ENCODE measurements at regions not wholly inside any gene's neighbourhood (a gene's known extent, or its start where the extent isn't known, plus 50 kb on each side); places are given as distances from the start of the nearest gene placed in this dataset.

- Histone ChIP-seq H2BK5ac (ENCODE audit: low read depth, low read length, poor library complexity, severe bottlenecking) (no peak overlapping the region), H3K9ac (ENCODE audit: low read length) (no peak overlapping the region), H2BK12ac (ENCODE audit: low read length in 2 of 2) (no peak overlapping the region), H3K23ac (ENCODE audit: low read length in 2 of 2) (no peak overlapping the region), H3K4me3 (ENCODE audit: insufficient read depth in 1 of 2, low read depth in 1 of 2, low read length in 2 of 2) (no peak overlapping the region), H3K4me2 (ENCODE audit: low read length, poor library complexity, severe bottlenecking) (no peak overlapping the region), H3K79me1 (replicated peaks; ENCODE audit: low read length, poor library complexity, severe bottlenecking) (no peaks in the 10 kb centered on the region), H2BK120ac (ENCODE audit: low read depth, low read length) (no peak overlapping the region), H3K14ac (ENCODE audit: low read length in 2 of 2) (no peak overlapping the region), H2AFZ (ENCODE audit: low read depth, low read length) (no peak overlapping the region), H3K18ac (ENCODE audit: low read depth in 1 of 2, low read length in 2 of 2) (no peak overlapping the region), H2BK15ac (ENCODE audit: low read depth, poor library complexity, severe bottlenecking) (no peak overlapping the region), H3K4me1 (ENCODE audit: control insufficient read depth, insufficient read depth, low read depth, low read length) (no peaks in the 10 kb centered on the region), H3K9me3 (ENCODE audit: control insufficient read depth, low read length) (no peaks in the 10 kb centered on the region), H2AK5ac (ENCODE audit: low read length, severe bottlenecking) (no peak overlapping the region), H3K36me3 (ENCODE audit: control insufficient read depth in 1 of 2, insufficient read depth in 2 of 2, low read depth in 1 of 2, low read length in 2 of 2) (no peaks in the 10 kb centered on the region), H3K4ac (ENCODE audit: low read depth in 1 of 2, low read length in 2 of 2) (no peak overlapping the region), H3K27ac (ENCODE audit: low read length, poor library complexity, severe bottlenecking) (no peak overlapping the region), H4K91ac (ENCODE audit: low read length) (no peak overlapping the region), H4K8ac (ENCODE audit: low read length) (no peak overlapping the region), H3K27me3 (ENCODE audit: control insufficient read depth in 1 of 2, insufficient read depth in 1 of 2, low read length in 2 of 2) (no peaks in the 10 kb centered on the region)
- 69% methylated on average over 2 of the region's 4 CpGs for WGBS
- DNase-seq, result no peak
Observed at GRCh38 chr18:73384246-73384645, 516.5 kb upstream of the NETO1 start.

GRCh38 chr18:73381699-73382036 is 513.9 kb upstream of the NETO1 start:
- H4K8ac ChIP-seq (ENCODE audit: low read length), result no peak overlapping the region
- no peaks in the 10 kb centered on the region for H3K9me3 ChIP-seq (ENCODE audit: control insufficient read depth, low read length)
- H3K9ac ChIP-seq (ENCODE audit: low read length), result no peak overlapping the region

GRCh38 chr18:73381016-73381698 is 513.4 kb upstream of the NETO1 start:
- Histone ChIP-seq H3K9me3 (ENCODE audit: control insufficient read depth, low read length) (no peaks in the 10 kb centered on the region), H3K79me1 (replicated peaks; ENCODE audit: low read length, poor library complexity, severe bottlenecking) (no peaks in the 10 kb centered on the region), H4K91ac (ENCODE audit: low read length) (no peak overlapping the region), H3K4me2 (ENCODE audit: low read length, poor library complexity, severe bottlenecking) (no peak overlapping the region), H2BK15ac (ENCODE audit: low read depth, poor library complexity, severe bottlenecking) (no peak overlapping the region), H3K9ac (ENCODE audit: low read length) (no peak overlapping the region), H3K18ac (ENCODE audit: low read depth in 1 of 2, low read length in 2 of 2) (no peak overlapping the region), H3K36me3 (ENCODE audit: control insufficient read depth in 1 of 2, insufficient read depth in 2 of 2, low read depth in 1 of 2, low read length in 2 of 2) (no peaks in the 10 kb centered on the region), H2BK5ac (ENCODE audit: low read depth, low read length, poor library complexity, severe bottlenecking) (no peak overlapping the region), H3K4me1 (ENCODE audit: control insufficient read depth, insufficient read depth, low read depth, low read length) (no peaks in the 10 kb centered on the region), H3K4ac (ENCODE audit: low read depth in 1 of 2, low read length in 2 of 2) (no peak overlapping the region), H2AFZ (ENCODE audit: low read depth, low read length) (no peak overlapping the region), H3K14ac (ENCODE audit: low read length in 2 of 2) (no peak overlapping the region), H2BK120ac (ENCODE audit: low read depth, low read length) (no peak overlapping the region), H2AK5ac (ENCODE audit: low read length, severe bottlenecking) (no peak overlapping the region), H3K27ac (ENCODE audit: low read length, poor library complexity, severe bottlenecking) (no peak overlapping the region), H3K23ac (ENCODE audit: low read length in 2 of 2) (no peak overlapping the region), H4K8ac (ENCODE audit: low read length) (no peak overlapping the region), H2BK12ac (ENCODE audit: low read length in 2 of 2) (no peak overlapping the region), H3K27me3 (ENCODE audit: control insufficient read depth in 1 of 2, insufficient read depth in 1 of 2, low read length in 2 of 2) (no peaks in the 10 kb centered on the region), H3K4me3 (ENCODE audit: insufficient read depth in 1 of 2, low read depth in 1 of 2, low read length in 2 of 2) (no peak overlapping the region)
- no CpG with 5 or more reads among the region's 2 CpGs for WGBS
- no peak for DNase-seq

More at GRCh38 chr18:73381699-73382036, 513.9 kb upstream of the NETO1 start:
- Histone ChIP-seq H2BK5ac (ENCODE audit: low read depth, low read length, poor library complexity, severe bottlenecking) (no peak overlapping the region), H3K27ac (ENCODE audit: low read length, poor library complexity, severe bottlenecking) (no peak overlapping the region), H3K14ac (ENCODE audit: low read length in 2 of 2) (no peak overlapping the region), H3K4me3 (ENCODE audit: insufficient read depth in 1 of 2, low read depth in 1 of 2, low read length in 2 of 2) (no peak overlapping the region), H3K18ac (ENCODE audit: low read depth in 1 of 2, low read length in 2 of 2) (no peak overlapping the region), H4K91ac (ENCODE audit: low read length) (no peak overlapping the region), H3K23ac (ENCODE audit: low read length in 2 of 2) (no peak overlapping the region), H2BK120ac (ENCODE audit: low read depth, low read length) (no peak overlapping the region), H3K27me3 (ENCODE audit: control insufficient read depth in 1 of 2, insufficient read depth in 1 of 2, low read length in 2 of 2) (no peaks in the 10 kb centered on the region), H2AK5ac (ENCODE audit: low read length, severe bottlenecking) (no peak overlapping the region), H3K79me1 (replicated peaks; ENCODE audit: low read length, poor library complexity, severe bottlenecking) (no peaks in the 10 kb centered on the region), H3K4me2 (ENCODE audit: low read length, poor library complexity, severe bottlenecking) (no peak overlapping the region), H3K36me3 (ENCODE audit: control insufficient read depth in 1 of 2, insufficient read depth in 2 of 2, low read depth in 1 of 2, low read length in 2 of 2) (no peaks in the 10 kb centered on the region), H3K4me1 (ENCODE audit: control insufficient read depth, insufficient read depth, low read depth, low read length) (no peaks in the 10 kb centered on the region), H2BK15ac (ENCODE audit: low read depth, poor library complexity, severe bottlenecking) (no peak overlapping the region), H3K4ac (ENCODE audit: low read depth in 1 of 2, low read length in 2 of 2) (no peak overlapping the region), H2AFZ (ENCODE audit: low read depth, low read length) (no peak overlapping the region), H2BK12ac (ENCODE audit: low read length in 2 of 2) (no peak overlapping the region)
- DNase-seq, result no peak

GRCh38 chr18:73366713-73367112 is 498.9 kb upstream of the NETO1 start:
- DNase-seq, result no peak
- no peaks in the 10 kb centered on the region for H3K79me1 ChIP-seq (replicated peaks; ENCODE audit: low read length, poor library complexity, severe bottlenecking)
- no peak overlapping the region for H3K14ac ChIP-seq (ENCODE audit: low read length in 2 of 2)
- no peak overlapping the region for H3K18ac ChIP-seq (ENCODE audit: low read depth in 1 of 2, low read length in 2 of 2)
- H3K27me3 ChIP-seq (ENCODE audit: control insufficient read depth in 1 of 2, insufficient read depth in 1 of 2, low read length in 2 of 2), result no peaks in the 10 kb centered on the region
- no peak overlapping the region for H2AK5ac ChIP-seq (ENCODE audit: low read length, severe bottlenecking)
- H3K23ac ChIP-seq (ENCODE audit: low read length in 2 of 2), result no peak overlapping the region
- H2BK5ac ChIP-seq (ENCODE audit: low read depth, low read length, poor library complexity, severe bottlenecking), result no peak overlapping the region
- 95% methylated on average over 2 of the region's 3 CpGs for WGBS
- H4K91ac ChIP-seq (ENCODE audit: low read length), result no peak overlapping the region
- H2AFZ ChIP-seq (ENCODE audit: low read depth, low read length), result no peak overlapping the region
- H2BK120ac ChIP-seq (ENCODE audit: low read depth, low read length), result no peak overlapping the region
- H2BK15ac ChIP-seq (ENCODE audit: low read depth, poor library complexity, severe bottlenecking), result no peak overlapping the region
- H3K4me3 ChIP-seq (ENCODE audit: insufficient read depth in 1 of 2, low read depth in 1 of 2, low read length in 2 of 2), result no peak overlapping the region
- H3K27ac ChIP-seq (ENCODE audit: low read length, poor library complexity, severe bottlenecking), result no peak overlapping the region
- H3K4me2 ChIP-seq (ENCODE audit: low read length, poor library complexity, severe bottlenecking), result no peak overlapping the region
- H3K9ac ChIP-seq (ENCODE audit: low read length), result no peak overlapping the region
- H4K8ac ChIP-seq (ENCODE audit: low read length), result no peak overlapping the region
- H3K4me1 ChIP-seq (ENCODE audit: control insufficient read depth, insufficient read depth, low read depth, low read length), result peaks cover 3% of the 10 kb centered on the region
- H2BK12ac ChIP-seq (ENCODE audit: low read length in 2 of 2), result no peak overlapping the region
- H3K4ac ChIP-seq (ENCODE audit: low read depth in 1 of 2, low read length in 2 of 2), result no peak overlapping the region
- no peaks in the 10 kb centered on the region for H3K36me3 ChIP-seq (ENCODE audit: control insufficient read depth in 1 of 2, insufficient read depth in 2 of 2, low read depth in 1 of 2, low read length in 2 of 2)
- H3K9me3 ChIP-seq (ENCODE audit: control insufficient read depth, low read length), result peaks cover 8% of the 10 kb centered on the region
